ENCODE measurements at regions not wholly inside any gene's neighbourhood (a gene's known extent, or its start where the extent isn't known, plus 50 kb on each side); places are given as distances from the start of the nearest gene placed in this dataset.
A peak's percentile ranks its signal among the peaks of the same experiment; 100 is the strongest.

GRCh38 chr9:18190671-18191374 is 283.1 kb upstream of the ADAMTSL1 start:
- Histone ChIP-seq H3K79me2 (ENCODE audit: control insufficient read depth, insufficient read depth, low read length) (no peaks in the 10 kb centered on the region), H3K27ac (ENCODE audit: insufficient read depth, low read length) (no peak overlapping the region), H3K4me2 (ENCODE audit: extremely low read depth, insufficient read depth, low read length) (no peak overlapping the region), H3K4me3 (replicated peaks in 1 of 4; ENCODE audit: control extremely low read depth in 1 of 4, insufficient read depth in 1 of 4, low read depth in 3 of 4, low read length in 4 of 4) (no peak overlapping the region), H3K9ac (ENCODE audit: insufficient read depth, low read length) (no peak overlapping the region), H4K20me1 (ENCODE audit: control insufficient read depth, extremely low read depth, insufficient read depth, low read length) (no peaks in the 10 kb centered on the region), H3K9me3 (ENCODE audit: control insufficient read depth, insufficient read depth, low read depth, low read length) (no peaks in the 10 kb centered on the region), H3K4me1 (ENCODE audit: control insufficient read depth, extremely low read depth, insufficient read depth, low read length) (no peaks in the 10 kb centered on the region), H2AFZ (ENCODE audit: low read length) (no peak overlapping the region), H3K36me3 (ENCODE audit: control insufficient read depth, insufficient read depth, low read length) (no peaks in the 10 kb centered on the region), H3K27me3 (ENCODE audit: control insufficient read depth, insufficient read depth, low read length) (peaks cover 3% of the 10 kb centered on the region)
- no peak for DNase-seq (ENCODE audit: low read depth in 2 of 2)
- TF ChIP-seq EZH2 (IDR thresholded peaks at IDR 0.05; ENCODE audit: low read length, missing control alignments) (no peak), CTCF (conservative IDR thresholded peaks at IDR 0.05 in 1 of 2, IDR thresholded peaks at IDR 0.05 in 1 of 2; ENCODE audit: low read depth in 1 of 2, low read length in 2 of 2) (peak in 1 of 2 donors; percentile 3)

- TF ChIP-seq CTCF (conservative IDR thresholded peaks at IDR 0.05 in 1 of 2, IDR thresholded peaks at IDR 0.05 in 1 of 2; ENCODE audit: low read depth in 1 of 2, low read length in 2 of 2) = no peak
- TF ChIP-seq EZH2 (IDR thresholded peaks at IDR 0.05; ENCODE audit: low read length, missing control alignments) = no peak
Observed at GRCh38 chr9:18194316-18194715, 279.6 kb upstream of the ADAMTSL1 start.

GRCh38 chr9:18195223-18195622 is 278.7 kb upstream of the ADAMTSL1 start:
- H3K36me3 ChIP-seq (ENCODE audit: control insufficient read depth, insufficient read depth, low read length) = no peaks in the 10 kb centered on the region
- no peaks in the 10 kb centered on the region for H3K4me1 ChIP-seq (ENCODE audit: control insufficient read depth, extremely low read depth, insufficient read depth, low read length)
- no peak overlapping the region for H3K27ac ChIP-seq (ENCODE audit: insufficient read depth, low read length)
- H3K4me2 ChIP-seq (ENCODE audit: extremely low read depth, insufficient read depth, low read length) = no peak overlapping the region
- no peak for DNase-seq (ENCODE audit: low read depth in 2 of 2)
- no peaks in the 10 kb centered on the region for H4K20me1 ChIP-seq (ENCODE audit: control insufficient read depth, extremely low read depth, insufficient read depth, low read length)
- no peaks in the 10 kb centered on the region for H3K9me3 ChIP-seq (ENCODE audit: control insufficient read depth, insufficient read depth, low read depth, low read length)
- H3K79me2 ChIP-seq (ENCODE audit: control insufficient read depth, insufficient read depth, low read length) = no peaks in the 10 kb centered on the region
- TF ChIP-seq EZH2 (IDR thresholded peaks at IDR 0.05; ENCODE audit: low read length, missing control alignments) = no peak
- TF ChIP-seq CTCF (conservative IDR thresholded peaks at IDR 0.05 in 1 of 2, IDR thresholded peaks at IDR 0.05 in 1 of 2; ENCODE audit: low read depth in 1 of 2, low read length in 2 of 2) = no peak
- peaks cover 3% of the 10 kb centered on the region for H3K27me3 ChIP-seq (ENCODE audit: control insufficient read depth, insufficient read depth, low read length)
- H2AFZ ChIP-seq (ENCODE audit: low read length) = no peak overlapping the region
- H3K9ac ChIP-seq (ENCODE audit: insufficient read depth, low read length) = no peak overlapping the region
- no peak overlapping the region for H3K4me3 ChIP-seq (replicated peaks in 1 of 4; ENCODE audit: control extremely low read depth in 1 of 4, insufficient read depth in 1 of 4, low read depth in 3 of 4, low read length in 4 of 4)

More at GRCh38 chr9:18194316-18194715, 279.6 kb upstream of the ADAMTSL1 start:
- Histone ChIP-seq H4K20me1 (ENCODE audit: control insufficient read depth, extremely low read depth, insufficient read depth, low read length) (no peaks in the 10 kb centered on the region), H3K9me3 (ENCODE audit: control insufficient read depth, insufficient read depth, low read depth, low read length) (no peaks in the 10 kb centered on the region), H3K27ac (ENCODE audit: insufficient read depth, low read length) (no peak overlapping the region), H3K27me3 (ENCODE audit: control insufficient read depth, insufficient read depth, low read length) (peaks cover 3% of the 10 kb centered on the region), H3K4me3 (replicated peaks in 1 of 4; ENCODE audit: control extremely low read depth in 1 of 4, insufficient read depth in 1 of 4, low read depth in 3 of 4, low read length in 4 of 4) (no peak overlapping the region), H3K79me2 (ENCODE audit: control insufficient read depth, insufficient read depth, low read length) (no peaks in the 10 kb centered on the region), H3K9ac (ENCODE audit: insufficient read depth, low read length) (no peak overlapping the region), H2AFZ (ENCODE audit: low read length) (no peak overlapping the region), H3K36me3 (ENCODE audit: control insufficient read depth, insufficient read depth, low read length) (no peaks in the 10 kb centered on the region), H3K4me2 (ENCODE audit: extremely low read depth, insufficient read depth, low read length) (no peak overlapping the region), H3K4me1 (ENCODE audit: control insufficient read depth, extremely low read depth, insufficient read depth, low read length) (no peaks in the 10 kb centered on the region)
- no peak for DNase-seq (ENCODE audit: low read depth in 2 of 2)
